Neural cell (in vitro differentiated cells): ENCODE measurements at regions not wholly inside any gene's neighbourhood (a gene's known extent, or its start where the extent isn't known, plus 50 kb on each side); places are given as distances from the start of the nearest gene placed in this dataset.

ENCODE experiments used
- CTCF ChIP-seq: fragments of 450-650 bp; IDR thresholded peaks from 2 replicates; pipeline ENCODE4 v1.5.1; 2014; ENCODE audit warnings: antibody characterized with exemption, mild to moderate bottlenecking, moderate library complexity; ENCODE audit not compliant: poor library complexity, severe bottlenecking
- EZH2 ChIP-seq: fragments of 200-600, 300-800 bp; shearing (Covaris generic), sonication (generic); IDR thresholded peaks from 2 replicates; pipeline ENCODE4 v1.6.1; 2014; ENCODE audit warnings: antibody characterized with exemption, low read length, borderline replicate concordance, mild to moderate bottlenecking; ENCODE audit not compliant: insufficient read depth, poor library complexity, severe bottlenecking
- RAD21 ChIP-seq: fragments of 450-650 bp; conservative IDR thresholded peaks from 2 replicates; pipeline ENCODE4 v1.6.1; 2014; ENCODE audit warnings: antibody characterized with exemption, mild to moderate bottlenecking, moderate library complexity
- SMC3 ChIP-seq: fragments of 450-650 bp; conservative IDR thresholded peaks from 2 replicates; pipeline ENCODE4 v1.6.1; 2014; ENCODE audit warnings: antibody characterized with exemption, mild to moderate bottlenecking, moderate library complexity; ENCODE audit not compliant: poor library complexity

GRCh38 chr18:2425426-2426317 lies 145.6 kb downstream of the METTL4 start:
- TF ChIP-seq CTCF = no peak
- TF ChIP-seq SMC3 = no peak
- no peak for TF ChIP-seq EZH2
- TF ChIP-seq RAD21 = no peak
